Choroid plexus epithelial cell (primary cell): ENCODE measurements at regions not wholly inside any gene's neighbourhood (a gene's known extent, or its start where the extent isn't known, plus 50 kb on each side); places are given as distances from the start of the nearest gene placed in this dataset.
A peak's percentile ranks its signal among the peaks of the same experiment; 100 is the strongest.

Experiments used
- DNase-seq: peaks from one replicate; pipeline ENCODE4 v3.0.0-alpha.2; 2010; ENCODE audit warnings: low read depth
- H3K4me3 ChIP-seq: 2 replicates; pipeline ENCODE4 v1.5.1; 2011; ENCODE audit warnings: low read depth, mild to moderate bottlenecking, control low read depth, low read length, moderate library complexity
- TF ChIP-seq, protein P1 (sequence below): conservative IDR thresholded peaks from 2 replicates; pipeline ENCODE4 v1.5.1; 2011; ENCODE audit warnings: low read depth, mild to moderate bottlenecking, control low read depth, inconsistent platforms, low read length, moderate library complexity

- DNase-seq, result no peak
- TF ChIP-seq, protein P1, sequence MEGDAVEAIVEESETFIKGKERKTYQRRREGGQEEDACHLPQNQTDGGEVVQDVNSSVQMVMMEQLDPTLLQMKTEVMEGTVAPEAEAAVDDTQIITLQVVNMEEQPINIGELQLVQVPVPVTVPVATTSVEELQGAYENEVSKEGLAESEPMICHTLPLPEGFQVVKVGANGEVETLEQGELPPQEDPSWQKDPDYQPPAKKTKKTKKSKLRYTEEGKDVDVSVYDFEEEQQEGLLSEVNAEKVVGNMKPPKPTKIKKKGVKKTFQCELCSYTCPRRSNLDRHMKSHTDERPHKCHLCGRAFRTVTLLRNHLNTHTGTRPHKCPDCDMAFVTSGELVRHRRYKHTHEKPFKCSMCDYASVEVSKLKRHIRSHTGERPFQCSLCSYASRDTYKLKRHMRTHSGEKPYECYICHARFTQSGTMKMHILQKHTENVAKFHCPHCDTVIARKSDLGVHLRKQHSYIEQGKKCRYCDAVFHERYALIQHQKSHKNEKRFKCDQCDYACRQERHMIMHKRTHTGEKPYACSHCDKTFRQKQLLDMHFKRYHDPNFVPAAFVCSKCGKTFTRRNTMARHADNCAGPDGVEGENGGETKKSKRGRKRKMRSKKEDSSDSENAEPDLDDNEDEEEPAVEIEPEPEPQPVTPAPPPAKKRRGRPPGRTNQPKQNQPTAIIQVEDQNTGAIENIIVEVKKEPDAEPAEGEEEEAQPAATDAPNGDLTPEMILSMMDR, result no peak
- H3K4me3 ChIP-seq, result no peak overlapping the region
Measured at GRCh38 chr3:30357897-30358296, 248.5 kb upstream of the TGFBR2 start.

DNA sequence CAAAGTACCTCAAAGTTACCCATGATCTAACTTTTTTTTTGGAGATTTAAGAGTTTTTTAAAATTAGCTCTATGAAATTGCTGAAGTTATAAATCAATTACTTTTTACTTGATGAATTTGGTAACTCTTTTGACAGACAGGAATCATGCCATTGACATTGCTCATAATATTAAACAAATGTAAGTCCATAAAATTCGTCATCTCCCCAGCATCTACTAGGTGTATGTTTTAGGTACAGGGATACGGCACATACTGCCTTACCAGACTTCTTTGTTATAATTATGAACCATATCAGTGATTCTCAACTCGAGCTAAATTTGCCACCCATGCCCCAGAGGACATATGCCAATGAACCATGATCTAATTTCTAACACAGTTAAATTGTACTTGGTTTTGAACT lies 247.5 kb upstream of the TGFBR2 start:
- DNase-seq, result no peak
- no peak overlapping the region for H3K4me3 ChIP-seq
- TF ChIP-seq, protein P1, result no peak

DNA sequence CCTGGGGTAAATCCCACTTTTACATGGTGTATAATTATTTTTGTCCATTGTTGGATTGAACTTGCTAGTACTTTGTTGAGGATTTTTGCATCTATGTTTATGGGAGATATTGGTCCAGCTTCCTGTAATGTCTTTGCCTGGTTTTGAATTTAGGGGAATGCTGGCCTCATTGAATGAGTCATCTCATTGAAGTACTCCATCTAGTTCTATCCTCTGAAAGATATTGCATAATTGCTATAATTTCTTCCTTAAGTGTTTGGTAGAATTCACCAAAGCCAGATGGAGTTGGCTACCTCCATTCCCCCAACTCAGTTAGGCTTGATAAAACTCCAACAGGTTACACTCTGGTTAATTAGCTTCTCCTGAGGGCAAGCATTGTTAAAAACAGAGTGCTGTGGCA lies 237.4 kb upstream of the TGFBR2 start:
- H3K4me3 ChIP-seq, result no peak overlapping the region
- TF ChIP-seq, protein P1, result no peak
- DNase-seq, result peak; percentile 65

DNA sequence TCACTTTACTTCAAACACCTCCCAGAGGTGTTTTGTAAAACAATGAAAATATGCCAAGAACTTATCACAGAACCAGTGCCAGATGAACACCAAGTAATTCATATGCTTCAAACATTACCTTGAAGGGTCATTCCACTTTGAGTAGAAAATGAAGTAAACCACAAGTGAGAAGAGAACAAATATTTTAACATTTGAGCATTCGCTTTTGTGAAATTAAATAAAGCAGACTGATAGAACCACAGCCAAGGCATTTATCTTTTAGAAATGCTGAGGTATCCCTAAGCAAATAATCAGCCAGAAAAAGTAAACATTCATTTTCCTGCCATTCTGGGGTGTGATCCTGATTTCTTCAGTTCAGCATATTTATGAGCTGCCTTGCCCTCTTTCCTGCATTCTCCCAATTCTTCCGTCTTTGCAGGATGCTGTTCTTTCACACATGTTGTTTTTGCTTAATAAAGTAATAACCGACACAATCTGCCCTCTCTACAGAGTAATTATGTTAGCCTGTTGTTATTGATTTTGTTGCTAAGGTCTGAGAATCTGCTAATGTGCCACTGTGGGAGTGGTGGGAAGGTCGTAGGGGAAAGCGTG lies 235.6 kb upstream of the TGFBR2 start:
- DNase-seq, result peak; percentile 65
- no peak overlapping the region for H3K4me3 ChIP-seq
- TF ChIP-seq, protein P1, result no peak

GRCh38 chr3:30372837-30373236 lies 233.6 kb upstream of the TGFBR2 start:
- TF ChIP-seq, protein P1, result no peak
- no peak for DNase-seq
- H3K4me3 ChIP-seq, result no peak overlapping the region

GRCh38 chr3:30384546-30385072 lies 221.8 kb upstream of the TGFBR2 start:
- no peak overlapping the region for H3K4me3 ChIP-seq
- DNase-seq, result no peak
- TF ChIP-seq, protein P1, result no peak

DNA sequence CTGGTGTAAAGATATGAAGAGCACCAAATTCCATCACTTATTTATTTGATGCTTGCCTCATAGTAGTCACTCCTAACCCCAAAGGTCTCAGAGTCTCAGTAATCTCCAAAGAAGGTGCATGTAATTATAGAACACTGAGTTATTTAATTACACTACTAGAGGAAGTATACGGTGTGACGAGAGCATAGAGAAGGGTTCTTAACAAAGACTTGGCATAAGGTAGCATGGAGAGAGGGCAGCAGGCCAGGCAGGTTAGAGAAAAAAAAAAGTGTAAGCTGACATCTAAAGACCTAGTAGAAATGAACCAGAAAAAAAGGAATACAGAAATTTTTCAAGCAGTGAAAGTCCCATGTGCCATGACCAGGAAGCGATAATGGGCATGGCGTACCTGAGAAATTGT lies 213.3 kb upstream of the TGFBR2 start:
- TF ChIP-seq, protein P1, result no peak
- H3K4me3 ChIP-seq, result no peak overlapping the region

More for the DNA sequence above, 213.3 kb upstream of the TGFBR2 start:
- DNase-seq, result no peak
